Stimulated activated CD8-positive, alpha-beta memory T cell treated with anti-CD3 and anti-CD28 coated beads, Interleukin-12 subunit alpha, Interleukin-12 subunit beta, amount 100 ng/mL, for 24 hours (primary cell): ENCODE measurements at regions not wholly inside any gene's neighbourhood (a gene's known extent, or its start where the extent isn't known, plus 50 kb on each side); places are given as distances from the start of the nearest gene placed in this dataset.

Experiments used
- DNase-seq: peaks from one replicate; pipeline ENCODE4 v3.0.0-alpha.2; 2020; ENCODE audit errors: extremely low read depth

DNA sequence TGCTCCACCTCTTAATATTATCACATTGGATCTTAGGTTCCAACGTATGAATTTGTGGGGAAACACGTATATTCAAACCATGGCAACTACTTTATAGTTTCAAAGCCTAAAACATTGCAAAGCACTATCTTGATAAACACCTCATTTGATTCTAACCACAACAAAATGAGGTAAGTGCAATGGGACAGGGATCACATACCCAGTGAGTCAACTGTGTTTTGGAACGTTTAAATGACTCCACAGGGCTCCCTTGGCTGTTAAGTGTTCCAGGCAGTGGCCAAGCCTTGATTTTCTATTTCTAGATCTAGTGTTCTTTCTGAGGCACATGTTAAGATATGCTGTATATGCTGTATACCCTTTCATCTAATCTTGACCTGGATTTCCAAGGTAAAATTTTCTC lies 54.5 kb upstream of the C1QTNF7 start:
- DNase-seq: no peak

GRCh38 chr4:15374656-15375055 lies 53.2 kb upstream of the C1QTNF7 start:
- no peak for DNase-seq

DNA sequence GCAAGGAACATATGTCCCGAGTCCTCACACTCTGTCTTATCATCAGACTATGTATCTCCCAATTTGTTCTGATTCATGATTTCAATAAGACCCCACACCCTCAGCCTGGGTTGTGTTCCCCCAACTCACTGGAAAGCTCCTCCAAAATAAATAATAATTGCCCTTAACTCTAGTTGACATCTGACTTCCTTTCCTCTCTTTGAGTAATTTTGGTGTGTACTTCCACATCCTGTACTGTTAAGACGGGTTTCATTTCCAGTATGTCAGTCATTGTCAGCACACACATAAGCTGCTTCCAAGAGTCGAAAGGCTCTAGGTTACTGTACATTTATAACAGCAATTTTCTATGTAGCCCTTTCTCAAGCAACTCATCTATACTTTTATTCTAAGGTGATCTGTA lies 52.2 kb upstream of the C1QTNF7 start:
- DNase-seq: no peak

DNA sequence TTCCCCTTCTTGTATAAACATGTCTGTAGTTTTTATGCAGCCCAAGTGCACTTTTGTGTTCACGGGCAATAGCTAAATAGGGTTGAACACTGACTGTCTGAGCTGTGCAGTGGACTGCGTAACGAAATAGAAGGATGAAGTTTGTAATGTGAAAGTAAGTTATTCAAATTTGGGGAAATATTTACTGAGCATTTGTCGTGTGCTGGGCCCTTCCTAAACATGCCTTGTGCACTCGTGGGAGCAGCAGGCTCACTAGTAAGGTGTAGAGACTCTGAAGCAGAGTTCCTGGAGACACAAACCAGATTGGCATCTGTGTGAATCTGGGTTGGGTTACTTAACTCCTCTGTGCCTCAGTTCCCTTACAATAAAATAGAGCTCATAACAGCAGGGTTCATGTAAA lies 51.7 kb upstream of the C1QTNF7 start:
- DNase-seq: no peak

DNA sequence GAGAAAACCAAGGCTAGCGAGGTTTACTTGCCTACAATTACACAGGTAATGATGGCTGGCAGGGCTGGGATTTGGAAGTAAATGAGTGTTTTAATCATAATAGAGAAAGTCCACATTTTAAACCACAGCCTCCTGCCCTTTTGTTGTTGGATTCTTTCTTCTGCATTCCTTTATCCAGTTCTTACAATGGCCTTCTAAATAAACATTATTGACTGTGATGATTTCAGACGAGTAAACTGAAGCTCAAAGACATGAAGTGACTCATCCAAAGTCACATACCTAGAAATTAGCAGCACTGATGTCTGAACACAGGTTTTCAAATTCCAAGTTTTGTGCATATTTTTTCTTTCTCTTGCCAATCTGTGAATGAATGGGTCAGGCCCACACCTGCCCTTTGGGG lies 51.2 kb upstream of the C1QTNF7 start:
- no peak for DNase-seq
